GM12864 (cell line): ENCODE measurements at regions not wholly inside any gene's neighbourhood (a gene's known extent, or its start where the extent isn't known, plus 50 kb on each side); places are given as distances from the start of the nearest gene placed in this dataset.

Experiments used
- DNase-seq: peaks from one replicate; pipeline ENCODE4 v3.0.0-alpha.2; 2011; ENCODE audit warnings: low read depth
- H3K4me3 ChIP-seq: 2 replicates; pipeline ENCODE4 v1.5.1; 2011; ENCODE audit warnings: mild to moderate bottlenecking, low read depth, low read length, control low read depth
- TF ChIP-seq, protein P1 (sequence below): IDR thresholded peaks from 2 replicates; pipeline ENCODE4 v1.5.1; 2011; ENCODE audit warnings: low read depth, mild to moderate bottlenecking, moderate library complexity, low read length, control low read depth, inconsistent platforms; ENCODE audit errors: missing control alignments

- TF ChIP-seq, protein P1, sequence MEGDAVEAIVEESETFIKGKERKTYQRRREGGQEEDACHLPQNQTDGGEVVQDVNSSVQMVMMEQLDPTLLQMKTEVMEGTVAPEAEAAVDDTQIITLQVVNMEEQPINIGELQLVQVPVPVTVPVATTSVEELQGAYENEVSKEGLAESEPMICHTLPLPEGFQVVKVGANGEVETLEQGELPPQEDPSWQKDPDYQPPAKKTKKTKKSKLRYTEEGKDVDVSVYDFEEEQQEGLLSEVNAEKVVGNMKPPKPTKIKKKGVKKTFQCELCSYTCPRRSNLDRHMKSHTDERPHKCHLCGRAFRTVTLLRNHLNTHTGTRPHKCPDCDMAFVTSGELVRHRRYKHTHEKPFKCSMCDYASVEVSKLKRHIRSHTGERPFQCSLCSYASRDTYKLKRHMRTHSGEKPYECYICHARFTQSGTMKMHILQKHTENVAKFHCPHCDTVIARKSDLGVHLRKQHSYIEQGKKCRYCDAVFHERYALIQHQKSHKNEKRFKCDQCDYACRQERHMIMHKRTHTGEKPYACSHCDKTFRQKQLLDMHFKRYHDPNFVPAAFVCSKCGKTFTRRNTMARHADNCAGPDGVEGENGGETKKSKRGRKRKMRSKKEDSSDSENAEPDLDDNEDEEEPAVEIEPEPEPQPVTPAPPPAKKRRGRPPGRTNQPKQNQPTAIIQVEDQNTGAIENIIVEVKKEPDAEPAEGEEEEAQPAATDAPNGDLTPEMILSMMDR = no peak
- no peak for DNase-seq
- H3K4me3 ChIP-seq = no peak overlapping the region
Measured at GRCh38 chr3:191696348-191696747, 235.4 kb downstream of the PYDC2 start.

DNA sequence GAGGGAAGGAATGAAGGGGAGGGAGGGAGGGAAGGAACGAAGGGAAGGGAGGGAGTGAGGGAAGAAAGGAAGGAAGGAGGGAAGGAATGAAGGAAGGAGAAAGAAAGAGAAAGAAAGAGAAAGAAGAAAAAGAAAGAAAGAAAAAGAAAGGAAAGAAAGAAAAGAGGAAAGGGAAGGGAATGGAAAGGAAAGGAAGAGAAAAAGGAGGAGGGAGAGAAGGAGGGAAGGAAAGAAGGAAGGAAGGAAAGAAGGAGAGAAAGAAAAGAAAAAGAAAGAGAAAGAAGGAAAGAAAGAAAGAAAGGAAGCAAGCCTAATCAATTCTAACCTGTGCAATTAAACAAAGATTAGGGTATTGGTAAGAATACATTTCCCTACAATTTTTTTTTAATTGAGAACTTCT, 238.6 kb downstream of the PYDC2 start:
- TF ChIP-seq, protein P1 = no peak
- H3K4me3 ChIP-seq = no peak overlapping the region
- DNase-seq = no peak

DNA sequence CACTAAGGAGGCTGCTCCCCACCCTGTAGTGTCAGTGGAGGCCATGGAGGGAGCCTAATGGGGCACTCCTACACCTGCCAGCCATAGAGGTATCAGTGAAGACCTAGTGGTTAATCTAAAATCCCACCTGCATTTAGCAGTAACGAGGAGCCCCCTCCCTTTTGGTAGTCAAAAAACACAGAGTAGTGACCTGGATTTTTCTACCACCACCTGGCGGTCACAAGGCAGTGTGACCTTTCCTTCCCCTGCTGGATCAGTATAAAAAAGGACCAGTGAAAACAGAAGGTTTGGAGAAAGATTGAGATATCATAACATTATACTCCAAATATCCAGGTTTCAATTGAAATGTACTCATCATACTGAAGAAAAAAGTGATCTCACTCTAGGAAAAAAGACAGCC, 241.2 kb downstream of the PYDC2 start:
- no peak overlapping the region for H3K4me3 ChIP-seq
- DNase-seq = no peak
- TF ChIP-seq, protein P1 = peak; percentile 1

- DNase-seq = no peak
- no peak overlapping the region for H3K4me3 ChIP-seq
- TF ChIP-seq, protein P1 = no peak
Measured at GRCh38 chr3:191707817-191708216, 246.9 kb downstream of the PYDC2 start.

DNA sequence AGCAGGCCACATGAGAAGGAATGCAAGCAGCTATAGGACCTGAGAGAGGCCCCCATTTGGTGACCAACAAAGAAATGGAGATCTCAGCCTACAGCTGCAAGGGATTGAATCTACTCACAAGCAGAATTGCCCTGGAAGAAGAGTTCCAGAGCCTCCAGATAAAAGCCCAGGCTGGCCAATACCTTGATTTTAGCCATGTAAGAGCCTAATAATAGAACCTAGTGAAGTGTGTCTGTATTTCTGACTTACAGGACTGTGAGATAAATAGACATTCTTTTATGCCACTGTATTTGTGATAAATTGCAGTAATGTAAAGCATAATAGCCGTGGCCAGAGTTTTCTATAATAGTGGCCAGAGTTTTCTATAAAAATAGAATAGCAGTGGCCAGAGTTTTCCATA, 254.6 kb downstream of the PYDC2 start:
- TF ChIP-seq, protein P1 = no peak
- no peak overlapping the region for H3K4me3 ChIP-seq
- DNase-seq = no peak

- no peak overlapping the region for H3K4me3 ChIP-seq
- TF ChIP-seq, protein P1 = no peak
- DNase-seq = no peak
Measured at GRCh38 chr3:191721390-191721861, 260.5 kb downstream of the PYDC2 start.

GRCh38 chr3:191721990-191722389, 261.0 kb downstream of the PYDC2 start:
- TF ChIP-seq, protein P1 = no peak
- no peak overlapping the region for H3K4me3 ChIP-seq
- no peak for DNase-seq
